ENCODE measurements at regions not wholly inside any gene's neighbourhood (a gene's known extent, or its start where the extent isn't known, plus 50 kb on each side); places are given as distances from the start of the nearest gene placed in this dataset.

DNA sequence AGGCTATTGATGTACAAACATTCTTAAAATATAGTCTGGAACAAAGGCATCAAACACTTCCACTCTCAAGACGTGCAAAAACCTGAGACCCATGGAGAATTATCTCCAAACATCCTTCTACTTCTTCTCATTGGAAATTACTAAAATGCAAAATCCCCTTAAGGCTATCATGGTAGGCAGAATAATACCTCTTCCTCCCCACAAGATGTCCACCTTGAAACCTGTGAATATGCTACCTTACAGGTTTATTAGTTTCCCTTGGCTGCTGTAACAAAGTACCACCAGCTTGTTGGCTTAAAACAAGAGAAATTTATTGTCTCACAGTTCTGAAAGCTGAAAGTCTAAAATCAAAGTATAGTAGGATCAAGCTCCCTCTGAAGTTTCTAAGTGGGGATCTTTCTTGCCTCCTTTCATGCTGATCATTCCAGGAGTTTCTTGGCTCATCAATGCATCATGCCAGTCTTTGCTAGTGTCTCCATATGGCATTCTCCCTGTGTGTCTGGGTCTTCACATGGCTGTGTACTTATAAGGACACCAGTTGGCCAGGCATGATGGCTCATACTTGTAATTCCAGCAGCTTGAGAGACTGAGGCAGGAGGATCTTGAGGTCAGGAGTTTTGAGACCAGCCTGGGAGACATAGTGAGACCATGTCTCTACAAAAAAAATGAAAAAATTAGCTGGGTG, 163.7 kb upstream of the NCK2 start:
- Histone ChIP-seq H3K4me3 (ENCODE audit: low read length) (no peak overlapping the region), H3K4me2 (ENCODE audit: low read length) (no peak overlapping the region), H3F3A (ENCODE audit: low read length, unreplicated experiment) (no peaks in the 10 kb centered on the region), H3K9me2 (replicated peaks; ENCODE audit: low read length) (no peaks in the 10 kb centered on the region), H3K36me3 (ENCODE audit: low read depth, low read length) (no peaks in the 10 kb centered on the region), H2AFZ (ENCODE audit: low read length) (no peak overlapping the region), H4K20me1 (ENCODE audit: low read length) (no peaks in the 10 kb centered on the region), H3K27me3 (ENCODE audit: low read length) (no peaks in the 10 kb centered on the region), H3K9me3 (ENCODE audit: low read length) (no peaks in the 10 kb centered on the region), H3K79me2 (ENCODE audit: low read length) (no peaks in the 10 kb centered on the region), H3K9ac (ENCODE audit: low read length) (no peak overlapping the region), H3K27ac (ENCODE audit: low read length) (no peak overlapping the region), H3K4me1 (ENCODE audit: insufficient read depth, low read length) (peaks cover 35% of the 10 kb centered on the region)
- TF ChIP-seq, protein P1, sequence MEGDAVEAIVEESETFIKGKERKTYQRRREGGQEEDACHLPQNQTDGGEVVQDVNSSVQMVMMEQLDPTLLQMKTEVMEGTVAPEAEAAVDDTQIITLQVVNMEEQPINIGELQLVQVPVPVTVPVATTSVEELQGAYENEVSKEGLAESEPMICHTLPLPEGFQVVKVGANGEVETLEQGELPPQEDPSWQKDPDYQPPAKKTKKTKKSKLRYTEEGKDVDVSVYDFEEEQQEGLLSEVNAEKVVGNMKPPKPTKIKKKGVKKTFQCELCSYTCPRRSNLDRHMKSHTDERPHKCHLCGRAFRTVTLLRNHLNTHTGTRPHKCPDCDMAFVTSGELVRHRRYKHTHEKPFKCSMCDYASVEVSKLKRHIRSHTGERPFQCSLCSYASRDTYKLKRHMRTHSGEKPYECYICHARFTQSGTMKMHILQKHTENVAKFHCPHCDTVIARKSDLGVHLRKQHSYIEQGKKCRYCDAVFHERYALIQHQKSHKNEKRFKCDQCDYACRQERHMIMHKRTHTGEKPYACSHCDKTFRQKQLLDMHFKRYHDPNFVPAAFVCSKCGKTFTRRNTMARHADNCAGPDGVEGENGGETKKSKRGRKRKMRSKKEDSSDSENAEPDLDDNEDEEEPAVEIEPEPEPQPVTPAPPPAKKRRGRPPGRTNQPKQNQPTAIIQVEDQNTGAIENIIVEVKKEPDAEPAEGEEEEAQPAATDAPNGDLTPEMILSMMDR (conservative IDR thresholded peaks at IDR 0.05; ENCODE audit: low read depth, low read length): no peak
- TF ChIP-seq EZH2 (IDR thresholded peaks at IDR 0.05; ENCODE audit: low read length, unreplicated experiment) (no peak), EZH2phosphoT487 (IDR thresholded peaks at IDR 0.05; ENCODE audit: borderline replicate concordance, low read length) (no peak)
- intact Hi-C loops (cut with micrococcal nuclease): no loop called here
- BruUV-seq (replicated peaks): no TSS peak
- ChIA-PET CTCF (no interaction called here), POLR2A (ENCODE audit: unreplicated experiment) (no interaction called here)
- no peak for DNase-seq
- no peak for ATAC-seq

DNA sequence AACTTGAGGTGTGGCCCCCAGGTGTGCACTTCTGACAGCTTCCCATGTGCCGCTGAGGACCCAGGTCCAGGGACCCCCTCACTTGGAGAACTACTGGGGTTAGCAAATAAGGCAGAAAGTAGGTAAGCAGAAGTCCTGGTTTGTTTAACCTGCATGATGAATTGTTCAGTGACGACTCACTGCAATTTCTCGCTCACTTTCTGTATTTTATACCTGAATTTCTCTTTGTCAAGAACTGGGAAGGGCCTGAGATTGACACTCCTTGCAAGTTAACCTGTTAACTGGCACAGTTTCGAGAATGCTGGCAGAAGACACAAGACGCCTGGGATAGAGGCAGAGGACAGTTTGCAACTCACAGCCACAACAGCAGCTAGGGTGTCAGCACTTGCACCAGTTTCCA, 164.5 kb upstream of the NCK2 start:
- CTCF ChIA-PET: no interaction called here
- H3K9me2 ChIP-seq (replicated peaks; ENCODE audit: low read length): no peaks in the 10 kb centered on the region

DNA sequence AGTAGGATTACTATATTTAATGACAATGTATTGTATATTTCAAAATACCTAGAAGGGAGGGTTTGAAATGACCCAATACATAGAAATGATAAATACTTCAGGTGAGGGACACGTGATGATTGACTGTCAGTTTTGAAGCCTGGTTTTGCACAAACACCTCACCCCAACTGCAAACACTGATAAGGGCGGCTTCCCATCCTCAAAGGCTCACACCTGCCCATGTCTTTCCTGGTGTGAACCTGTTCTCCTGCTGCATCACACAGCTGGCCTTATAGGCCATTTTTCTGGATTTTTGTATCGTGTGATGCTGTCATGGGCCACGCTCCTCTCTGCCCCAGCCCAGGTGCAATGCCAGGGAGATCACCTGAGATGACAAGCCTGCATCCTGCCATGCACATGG, 166.5 kb upstream of the NCK2 start:
- Histone ChIP-seq H3K4me3 (ENCODE audit: low read length) (no peak overlapping the region), H3K36me3 (ENCODE audit: low read depth, low read length) (no peaks in the 10 kb centered on the region), H3K4me2 (ENCODE audit: low read length) (no peak overlapping the region), H4K20me1 (ENCODE audit: low read length) (no peaks in the 10 kb centered on the region), H3K27me3 (ENCODE audit: low read length) (no peaks in the 10 kb centered on the region), H3K9ac (ENCODE audit: low read length) (no peak overlapping the region), H3K79me2 (ENCODE audit: low read length) (no peaks in the 10 kb centered on the region), H3K9me2 (replicated peaks; ENCODE audit: low read length) (no peaks in the 10 kb centered on the region), H3K4me1 (ENCODE audit: insufficient read depth, low read length) (peaks cover 30% of the 10 kb centered on the region), H2AFZ (ENCODE audit: low read length) (no peak overlapping the region), H3K9me3 (ENCODE audit: low read length) (no peaks in the 10 kb centered on the region), H3F3A (ENCODE audit: low read length, unreplicated experiment) (no peaks in the 10 kb centered on the region), H3K27ac (ENCODE audit: low read length) (no peak overlapping the region)
- ChIA-PET CTCF (no interaction called here), POLR2A (ENCODE audit: unreplicated experiment) (no interaction called here)
- intact Hi-C loops (cut with micrococcal nuclease): loop anchor here (5.0 to 10.0 kb wide), 3 partner anchors 137 to 509 kb away; no protein-coding TSS in a partner anchor
- DNase-seq (no peak), ATAC-seq (no peak)
- TF ChIP-seq EZH2phosphoT487 (IDR thresholded peaks at IDR 0.05; ENCODE audit: borderline replicate concordance, low read length) (no peak), EZH2 (IDR thresholded peaks at IDR 0.05; ENCODE audit: low read length, unreplicated experiment) (no peak)
- TF ChIP-seq, protein P1 (conservative IDR thresholded peaks at IDR 0.05; ENCODE audit: low read depth, low read length): no peak
- BruUV-seq (replicated peaks): no TSS peak

More for the DNA sequence above, 164.5 kb upstream of the NCK2 start:
- no peak for ATAC-seq
- TF ChIP-seq, protein P1 (conservative IDR thresholded peaks at IDR 0.05; ENCODE audit: low read depth, low read length): no peak
- TF ChIP-seq EZH2phosphoT487 (IDR thresholded peaks at IDR 0.05; ENCODE audit: borderline replicate concordance, low read length): no peak
- no peak for TF ChIP-seq EZH2 (IDR thresholded peaks at IDR 0.05; ENCODE audit: low read length, unreplicated experiment)
- Histone ChIP-seq H3K79me2 (ENCODE audit: low read length) (no peaks in the 10 kb centered on the region), H3K9me3 (ENCODE audit: low read length) (no peaks in the 10 kb centered on the region), H3K4me2 (ENCODE audit: low read length) (no peak overlapping the region), H3K9ac (ENCODE audit: low read length) (no peak overlapping the region), H3F3A (ENCODE audit: low read length, unreplicated experiment) (no peaks in the 10 kb centered on the region), H3K4me3 (ENCODE audit: low read length) (no peak overlapping the region), H3K36me3 (ENCODE audit: low read depth, low read length) (no peaks in the 10 kb centered on the region), H3K27ac (ENCODE audit: low read length) (no peak overlapping the region), H3K27me3 (ENCODE audit: low read length) (no peaks in the 10 kb centered on the region), H3K4me1 (ENCODE audit: insufficient read depth, low read length) (peaks cover 37% of the 10 kb centered on the region), H4K20me1 (ENCODE audit: low read length) (no peaks in the 10 kb centered on the region), H2AFZ (ENCODE audit: low read length) (no peak overlapping the region)
- intact Hi-C loops (cut with micrococcal nuclease): no loop called here
- no TSS peak for BruUV-seq (replicated peaks)
- DNase-seq: peak; percentile 62
- POLR2A ChIA-PET (ENCODE audit: unreplicated experiment): no interaction called here

Data from PC-3 (cell line).